Type B pancreatic cell (in vitro differentiated cells): ENCODE measurements at regions not wholly inside any gene's neighbourhood (a gene's known extent, or its start where the extent isn't known, plus 50 kb on each side); places are given as distances from the start of the nearest gene placed in this dataset.

ENCODE experiments used
- DNase-seq: peaks from one replicate; pipeline ENCODE4 v3.0.0; 2021; ENCODE audit warnings: mixed read lengths; ENCODE audit not compliant: unreplicated experiment; ENCODE audit errors: extremely low spot score
- H3K27ac Mint-ChIP-seq: 2 replicates; pipeline ENCODE4 v1.8.0; 2021; ENCODE audit warnings: mild to moderate bottlenecking, mixed read lengths
- H3K27me3 Mint-ChIP-seq: 2 replicates; pipeline ENCODE4 v1.8.0; 2021; ENCODE audit warnings: mixed read lengths
- H3K36me3 Mint-ChIP-seq: 2 replicates; pipeline ENCODE4 v1.8.0; 2021; ENCODE audit warnings: mixed read lengths
- H3K4me1 Mint-ChIP-seq: one replicate; pipeline ENCODE4 v1.8.0; 2021; ENCODE audit warnings: mixed read lengths; ENCODE audit not compliant: unreplicated experiment
- H3K4me3 Mint-ChIP-seq: 2 replicates; pipeline ENCODE4 v1.8.0; 2021; ENCODE audit warnings: mild to moderate bottlenecking, mixed read lengths
- H3K9me3 Mint-ChIP-seq: 2 replicates; pipeline ENCODE4 v1.8.0; 2021; ENCODE audit warnings: mixed read lengths
- TF ChIP-seq, protein P1 (sequence below): fragments of 200-600 bp; sonication (generic); conservative IDR thresholded peaks from 2 replicates; pipeline ENCODE4 v1.5.0; 2021; ENCODE audit warnings: antibody characterized with exemption, mild to moderate bottlenecking

DNA sequence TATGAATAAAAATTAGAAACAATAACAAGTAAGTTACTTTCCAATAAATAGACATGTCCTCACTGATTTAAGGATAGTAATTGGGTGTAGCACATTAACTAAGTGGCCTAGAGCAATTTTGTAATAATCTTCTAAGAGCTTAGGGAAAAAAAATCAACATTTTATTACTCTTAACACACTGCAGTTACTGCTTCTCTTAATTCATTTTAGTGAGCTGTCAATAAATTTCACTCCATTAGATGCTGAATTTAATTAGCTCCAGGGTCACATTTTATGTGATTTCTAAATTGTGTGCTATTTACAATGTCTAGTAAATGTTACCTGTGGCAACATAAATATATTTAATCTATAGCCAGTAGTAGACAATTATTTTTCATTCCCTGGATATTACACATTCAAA is 612.0 kb downstream of the C4orf33 start:
- TF ChIP-seq, protein P1, sequence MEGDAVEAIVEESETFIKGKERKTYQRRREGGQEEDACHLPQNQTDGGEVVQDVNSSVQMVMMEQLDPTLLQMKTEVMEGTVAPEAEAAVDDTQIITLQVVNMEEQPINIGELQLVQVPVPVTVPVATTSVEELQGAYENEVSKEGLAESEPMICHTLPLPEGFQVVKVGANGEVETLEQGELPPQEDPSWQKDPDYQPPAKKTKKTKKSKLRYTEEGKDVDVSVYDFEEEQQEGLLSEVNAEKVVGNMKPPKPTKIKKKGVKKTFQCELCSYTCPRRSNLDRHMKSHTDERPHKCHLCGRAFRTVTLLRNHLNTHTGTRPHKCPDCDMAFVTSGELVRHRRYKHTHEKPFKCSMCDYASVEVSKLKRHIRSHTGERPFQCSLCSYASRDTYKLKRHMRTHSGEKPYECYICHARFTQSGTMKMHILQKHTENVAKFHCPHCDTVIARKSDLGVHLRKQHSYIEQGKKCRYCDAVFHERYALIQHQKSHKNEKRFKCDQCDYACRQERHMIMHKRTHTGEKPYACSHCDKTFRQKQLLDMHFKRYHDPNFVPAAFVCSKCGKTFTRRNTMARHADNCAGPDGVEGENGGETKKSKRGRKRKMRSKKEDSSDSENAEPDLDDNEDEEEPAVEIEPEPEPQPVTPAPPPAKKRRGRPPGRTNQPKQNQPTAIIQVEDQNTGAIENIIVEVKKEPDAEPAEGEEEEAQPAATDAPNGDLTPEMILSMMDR = no peak
- no peaks in the 10 kb centered on the region for H3K27me3 Mint-ChIP-seq
- no peak overlapping the region for H3K4me3 Mint-ChIP-seq
- H3K36me3 Mint-ChIP-seq = no peaks in the 10 kb centered on the region
- DNase-seq = no peak
- H3K27ac Mint-ChIP-seq = no peak overlapping the region
- H3K9me3 Mint-ChIP-seq = no peaks in the 10 kb centered on the region
- H3K4me1 Mint-ChIP-seq = no peaks in the 10 kb centered on the region

DNA sequence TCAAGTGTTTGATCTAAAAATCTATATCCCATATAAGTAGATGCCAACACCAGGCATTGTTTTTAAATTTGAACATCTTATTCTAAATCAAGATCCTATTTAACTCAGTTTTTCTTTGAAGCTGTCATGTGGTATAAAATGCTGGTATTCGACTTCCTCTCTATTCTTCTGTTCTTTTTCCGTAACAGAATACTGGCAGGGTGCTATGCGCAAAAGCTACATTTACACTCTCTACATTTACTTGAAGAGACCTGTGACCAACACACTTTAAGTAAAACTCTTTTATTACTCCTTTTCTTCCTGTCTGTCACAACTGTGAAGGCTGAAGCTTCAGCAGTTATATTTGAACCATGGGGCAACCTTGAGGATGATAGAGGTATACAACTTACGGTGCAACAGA is 612.8 kb downstream of the C4orf33 start:
- Mint-ChIP-seq H3K27me3 (no peaks in the 10 kb centered on the region), H3K9me3 (no peaks in the 10 kb centered on the region), H3K27ac (no peak overlapping the region), H3K4me1 (no peaks in the 10 kb centered on the region), H3K36me3 (no peaks in the 10 kb centered on the region), H3K4me3 (no peak overlapping the region)
- TF ChIP-seq, protein P1 = no peak
- no peak for DNase-seq

DNA sequence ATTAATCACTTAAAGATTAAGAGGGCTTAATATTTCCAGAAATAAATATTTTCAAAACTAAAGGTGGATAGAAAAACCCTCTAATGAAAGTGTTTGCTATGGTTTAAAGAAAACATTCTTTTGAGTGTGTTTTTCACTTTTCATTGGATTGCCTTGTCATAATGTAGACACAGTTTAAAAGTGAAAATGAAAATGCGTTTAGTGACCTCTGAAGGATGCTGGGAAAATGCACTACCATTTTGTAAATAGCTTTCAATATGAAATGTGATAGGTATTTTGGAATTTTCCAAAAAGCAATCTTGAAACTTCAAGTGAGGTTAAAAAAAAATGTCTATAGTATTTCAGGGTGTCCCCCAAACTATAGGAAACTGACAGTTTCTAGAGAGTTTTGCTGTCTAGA is 642.2 kb downstream of the C4orf33 start:
- TF ChIP-seq, protein P1 = no peak
- H3K9me3 Mint-ChIP-seq = no peaks in the 10 kb centered on the region
- no peaks in the 10 kb centered on the region for H3K36me3 Mint-ChIP-seq
- H3K4me1 Mint-ChIP-seq = no peaks in the 10 kb centered on the region
- no peaks in the 10 kb centered on the region for H3K27me3 Mint-ChIP-seq
- no peak overlapping the region for H3K27ac Mint-ChIP-seq
- H3K4me3 Mint-ChIP-seq = no peak overlapping the region
- no peak for DNase-seq

DNA sequence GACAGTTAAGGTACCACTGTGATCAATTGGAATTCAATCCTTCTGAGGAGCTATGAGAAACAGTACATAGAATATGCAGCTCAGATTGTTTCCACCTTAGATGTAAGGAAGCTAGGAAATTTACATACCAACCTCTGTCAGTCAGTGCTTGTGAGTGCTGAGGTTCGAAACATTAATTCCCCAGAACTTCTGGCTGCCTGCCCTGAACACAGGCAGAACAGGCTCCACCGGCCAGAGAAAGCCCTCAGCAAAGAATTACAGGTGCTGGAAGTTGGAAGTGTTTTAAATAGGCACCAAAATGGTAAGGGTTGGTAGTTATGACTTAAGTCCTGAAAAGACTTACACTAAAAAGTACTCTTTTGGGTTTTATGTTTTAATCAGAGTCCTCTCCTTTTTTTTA is 651.8 kb downstream of the C4orf33 start:
- Mint-ChIP-seq H3K4me1 (peaks cover 4% of the 10 kb centered on the region), H3K9me3 (peaks cover 8% of the 10 kb centered on the region), H3K27me3 (peaks cover 4% of the 10 kb centered on the region), H3K36me3 (no peaks in the 10 kb centered on the region), H3K4me3 (no peak overlapping the region), H3K27ac (no peak overlapping the region)
- TF ChIP-seq, protein P1 = no peak
- no peak for DNase-seq

DNA sequence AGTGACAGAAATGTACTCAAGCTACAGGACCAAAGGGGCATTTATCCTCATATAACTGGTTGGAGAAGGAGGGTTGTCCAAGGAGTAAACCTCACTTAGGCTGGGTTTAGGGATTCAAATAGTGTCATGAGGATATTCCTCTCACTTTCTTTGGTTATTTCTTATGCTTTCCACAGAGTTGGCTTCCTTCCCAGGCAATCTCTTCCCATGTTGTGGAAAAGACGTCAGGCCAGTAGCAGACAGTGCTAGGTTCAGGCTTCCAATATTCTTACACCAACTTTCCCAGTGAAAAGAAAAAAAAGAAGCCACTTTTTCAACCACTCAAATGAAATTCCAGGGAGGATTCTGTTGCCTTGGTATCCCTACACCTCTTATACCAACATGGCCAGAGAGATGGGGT is 653.0 kb downstream of the C4orf33 start:
- no peak for DNase-seq
- Mint-ChIP-seq H3K27me3 (peaks cover 4% of the 10 kb centered on the region), H3K4me3 (no peak overlapping the region), H3K9me3 (peaks cover 8% of the 10 kb centered on the region), H3K27ac (no peak overlapping the region), H3K4me1 (peaks cover 4% of the 10 kb centered on the region), H3K36me3 (no peaks in the 10 kb centered on the region)
- TF ChIP-seq, protein P1 = no peak

DNA sequence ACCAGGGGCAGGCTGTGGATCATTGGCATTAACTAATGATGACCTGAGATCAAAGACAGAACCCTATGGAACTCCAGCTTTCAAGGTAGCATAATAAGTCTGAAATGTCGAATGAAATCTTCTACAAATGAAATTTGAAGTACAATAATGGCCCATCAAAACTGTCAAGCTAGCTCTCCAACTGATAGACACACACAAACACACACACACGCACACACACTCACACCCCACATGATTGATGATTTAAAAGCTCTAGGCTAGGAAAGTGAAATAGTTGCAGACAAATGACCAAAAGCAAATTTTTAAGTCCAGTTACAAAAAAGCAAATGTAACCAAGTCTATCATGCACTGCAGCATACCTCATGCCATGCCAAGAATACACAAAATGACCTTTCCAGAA is 655.7 kb downstream of the C4orf33 start:
- Mint-ChIP-seq H3K4me1 (peaks cover 4% of the 10 kb centered on the region), H3K27ac (no peak overlapping the region), H3K9me3 (peaks cover 8% of the 10 kb centered on the region), H3K36me3 (no peaks in the 10 kb centered on the region), H3K4me3 (no peak overlapping the region), H3K27me3 (peaks cover 12% of the 10 kb centered on the region)
- TF ChIP-seq, protein P1 = no peak
- no peak for DNase-seq
